SK-N-SH (cell line): ENCODE measurements at regions not wholly inside any gene's neighbourhood (a gene's known extent, or its start where the extent isn't known, plus 50 kb on each side); places are given as distances from the start of the nearest gene placed in this dataset.

Experiments used
- CHD2 ChIP-seq: fragments of 150-350 bp; IDR thresholded peaks from 2 replicates; pipeline ENCODE4 v1.6.1; 2018; ENCODE audit warnings: low read length; ENCODE audit not compliant: partially characterized antibody
- ELF1 ChIP-seq: IDR thresholded peaks from 2 replicates; pipeline ENCODE4 v1.4.0; 2012
- EP300 ChIP-seq, 2 experiments: IDR thresholded peaks; 2 replicates each; pipeline versions ENCODE4 v1.4.0 to v1.6.1; 2012; ENCODE audit warnings: borderline replicate concordance in 1 of 2, low read depth in 1 of 2, low read length in 1 of 2
- GATA2 ChIP-seq: sonication (generic); formaldehyde crosslinking; IDR thresholded peaks from 2 replicates; pipeline ENCODE4 v1.5.0; 2020; ENCODE audit warnings: mild to moderate bottlenecking, missing genetic modification reagents
- JUND ChIP-seq: IDR thresholded peaks from 2 replicates; pipeline ENCODE4 v1.4.0; 2012
- RAD21 ChIP-seq: IDR thresholded peaks from 2 replicates; pipeline ENCODE4 v1.6.1; 2012; ENCODE audit warnings: mild to moderate bottlenecking, low read length
- RCOR1 ChIP-seq: fragments of 150-350 bp; IDR thresholded peaks from 2 replicates; pipeline ENCODE4 v1.6.1; 2017; ENCODE audit warnings: antibody characterized with exemption, low read length
- RXRA ChIP-seq: IDR thresholded peaks from 2 replicates; pipeline ENCODE4 v1.4.0; 2012; ENCODE audit warnings: low read depth, mild to moderate bottlenecking, borderline replicate concordance
- TF ChIP-seq, protein P1 (sequence below): fragments of 200-600 bp; sonication (generic); IDR thresholded peaks from 2 replicates; pipeline ENCODE4 v1.6.1; 2017; ENCODE audit warnings: antibody characterized with exemption, mild to moderate bottlenecking, moderate library complexity
- TF ChIP-seq, protein P2 (sequence below): fragments of 150-350 bp; IDR thresholded peaks from 2 replicates; pipeline ENCODE4 v1.6.1; 2017; ENCODE audit warnings: antibody characterized with exemption, low read length, low read depth, borderline replicate concordance
- TF ChIP-seq, protein P3 (sequence below): IDR thresholded peaks from 2 replicates; pipeline ENCODE4 v1.4.0; 2012; ENCODE audit warnings: low read depth, borderline replicate concordance

GRCh38 chr1:238153253-238153652 lies 262.5 kb upstream of the ZP4 start:
- TF ChIP-seq EP300 (IDR thresholded peaks at IDR 0.05; ENCODE audit: borderline replicate concordance in 1 of 2, low read depth in 1 of 2, low read length in 1 of 2), result no peak
- TF ChIP-seq RCOR1, result no peak
- no peak for TF ChIP-seq JUND
- TF ChIP-seq, protein P1, sequence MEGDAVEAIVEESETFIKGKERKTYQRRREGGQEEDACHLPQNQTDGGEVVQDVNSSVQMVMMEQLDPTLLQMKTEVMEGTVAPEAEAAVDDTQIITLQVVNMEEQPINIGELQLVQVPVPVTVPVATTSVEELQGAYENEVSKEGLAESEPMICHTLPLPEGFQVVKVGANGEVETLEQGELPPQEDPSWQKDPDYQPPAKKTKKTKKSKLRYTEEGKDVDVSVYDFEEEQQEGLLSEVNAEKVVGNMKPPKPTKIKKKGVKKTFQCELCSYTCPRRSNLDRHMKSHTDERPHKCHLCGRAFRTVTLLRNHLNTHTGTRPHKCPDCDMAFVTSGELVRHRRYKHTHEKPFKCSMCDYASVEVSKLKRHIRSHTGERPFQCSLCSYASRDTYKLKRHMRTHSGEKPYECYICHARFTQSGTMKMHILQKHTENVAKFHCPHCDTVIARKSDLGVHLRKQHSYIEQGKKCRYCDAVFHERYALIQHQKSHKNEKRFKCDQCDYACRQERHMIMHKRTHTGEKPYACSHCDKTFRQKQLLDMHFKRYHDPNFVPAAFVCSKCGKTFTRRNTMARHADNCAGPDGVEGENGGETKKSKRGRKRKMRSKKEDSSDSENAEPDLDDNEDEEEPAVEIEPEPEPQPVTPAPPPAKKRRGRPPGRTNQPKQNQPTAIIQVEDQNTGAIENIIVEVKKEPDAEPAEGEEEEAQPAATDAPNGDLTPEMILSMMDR, result no peak
- no peak for TF ChIP-seq RAD21
- no peak for TF ChIP-seq CHD2
- TF ChIP-seq, protein P2, sequence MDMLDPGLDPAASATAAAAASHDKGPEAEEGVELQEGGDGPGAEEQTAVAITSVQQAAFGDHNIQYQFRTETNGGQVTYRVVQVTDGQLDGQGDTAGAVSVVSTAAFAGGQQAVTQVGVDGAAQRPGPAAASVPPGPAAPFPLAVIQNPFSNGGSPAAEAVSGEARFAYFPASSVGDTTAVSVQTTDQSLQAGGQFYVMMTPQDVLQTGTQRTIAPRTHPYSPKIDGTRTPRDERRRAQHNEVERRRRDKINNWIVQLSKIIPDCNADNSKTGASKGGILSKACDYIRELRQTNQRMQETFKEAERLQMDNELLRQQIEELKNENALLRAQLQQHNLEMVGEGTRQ, result no peak
- TF ChIP-seq GATA2 (CRISPR knock-in tag), result no peak
- no peak for TF ChIP-seq ELF1
- TF ChIP-seq, protein P3, sequence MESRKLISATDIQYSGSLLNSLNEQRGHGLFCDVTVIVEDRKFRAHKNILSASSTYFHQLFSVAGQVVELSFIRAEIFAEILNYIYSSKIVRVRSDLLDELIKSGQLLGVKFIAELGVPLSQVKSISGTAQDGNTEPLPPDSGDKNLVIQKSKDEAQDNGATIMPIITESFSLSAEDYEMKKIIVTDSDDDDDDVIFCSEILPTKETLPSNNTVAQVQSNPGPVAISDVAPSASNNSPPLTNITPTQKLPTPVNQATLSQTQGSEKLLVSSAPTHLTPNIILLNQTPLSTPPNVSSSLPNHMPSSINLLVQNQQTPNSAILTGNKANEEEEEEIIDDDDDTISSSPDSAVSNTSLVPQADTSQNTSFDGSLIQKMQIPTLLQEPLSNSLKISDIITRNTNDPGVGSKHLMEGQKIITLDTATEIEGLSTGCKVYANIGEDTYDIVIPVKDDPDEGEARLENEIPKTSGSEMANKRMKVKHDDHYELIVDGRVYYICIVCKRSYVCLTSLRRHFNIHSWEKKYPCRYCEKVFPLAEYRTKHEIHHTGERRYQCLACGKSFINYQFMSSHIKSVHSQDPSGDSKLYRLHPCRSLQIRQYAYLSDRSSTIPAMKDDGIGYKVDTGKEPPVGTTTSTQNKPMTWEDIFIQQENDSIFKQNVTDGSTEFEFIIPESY, result no peak
- TF ChIP-seq RXRA, result no peak
